ENCODE measurements at regions not wholly inside any gene's neighbourhood (a gene's known extent, or its start where the extent isn't known, plus 50 kb on each side); places are given as distances from the start of the nearest gene placed in this dataset.

DNA sequence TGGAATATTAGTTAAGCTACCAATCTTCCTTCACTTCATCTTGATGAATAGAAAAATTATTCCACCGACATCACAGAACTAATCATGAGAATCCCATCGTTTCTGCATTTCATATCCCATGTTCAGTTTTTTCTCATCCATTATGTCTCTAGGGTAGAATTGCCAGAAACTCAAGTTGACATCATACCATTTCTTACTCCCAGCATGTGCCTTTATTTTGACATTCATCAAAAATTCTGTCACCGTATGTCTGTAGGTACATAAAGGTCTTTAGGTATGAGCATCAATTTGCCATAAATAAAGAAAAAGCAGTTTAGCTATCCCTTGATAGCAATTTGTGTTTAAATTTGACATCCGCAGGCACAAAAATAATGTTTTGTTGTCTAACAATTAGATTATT, 175.5 kb upstream of the ROBO2 start:
- TF ChIP-seq, protein P1, sequence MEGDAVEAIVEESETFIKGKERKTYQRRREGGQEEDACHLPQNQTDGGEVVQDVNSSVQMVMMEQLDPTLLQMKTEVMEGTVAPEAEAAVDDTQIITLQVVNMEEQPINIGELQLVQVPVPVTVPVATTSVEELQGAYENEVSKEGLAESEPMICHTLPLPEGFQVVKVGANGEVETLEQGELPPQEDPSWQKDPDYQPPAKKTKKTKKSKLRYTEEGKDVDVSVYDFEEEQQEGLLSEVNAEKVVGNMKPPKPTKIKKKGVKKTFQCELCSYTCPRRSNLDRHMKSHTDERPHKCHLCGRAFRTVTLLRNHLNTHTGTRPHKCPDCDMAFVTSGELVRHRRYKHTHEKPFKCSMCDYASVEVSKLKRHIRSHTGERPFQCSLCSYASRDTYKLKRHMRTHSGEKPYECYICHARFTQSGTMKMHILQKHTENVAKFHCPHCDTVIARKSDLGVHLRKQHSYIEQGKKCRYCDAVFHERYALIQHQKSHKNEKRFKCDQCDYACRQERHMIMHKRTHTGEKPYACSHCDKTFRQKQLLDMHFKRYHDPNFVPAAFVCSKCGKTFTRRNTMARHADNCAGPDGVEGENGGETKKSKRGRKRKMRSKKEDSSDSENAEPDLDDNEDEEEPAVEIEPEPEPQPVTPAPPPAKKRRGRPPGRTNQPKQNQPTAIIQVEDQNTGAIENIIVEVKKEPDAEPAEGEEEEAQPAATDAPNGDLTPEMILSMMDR (IDR thresholded peaks at IDR 0.05): no peak
- TF ChIP-seq POLR2A (IDR thresholded peaks at IDR 0.05): no peak

Measured in Peyer's patch (tissue), 4 donors.